Stimulated activated CD8-positive, alpha-beta memory T cell treated with anti-CD3 and anti-CD28 coated beads, Interleukin-15, amount 100 ng/mL, for 1 hour (primary cell): ENCODE measurements at regions not wholly inside any gene's neighbourhood (a gene's known extent, or its start where the extent isn't known, plus 50 kb on each side); places are given as distances from the start of the nearest gene placed in this dataset.

ENCODE experiments used
- DNase-seq: peaks from one replicate; pipeline ENCODE4 v3.0.0-alpha.2; 2020; ENCODE audit warnings: low read depth

DNA sequence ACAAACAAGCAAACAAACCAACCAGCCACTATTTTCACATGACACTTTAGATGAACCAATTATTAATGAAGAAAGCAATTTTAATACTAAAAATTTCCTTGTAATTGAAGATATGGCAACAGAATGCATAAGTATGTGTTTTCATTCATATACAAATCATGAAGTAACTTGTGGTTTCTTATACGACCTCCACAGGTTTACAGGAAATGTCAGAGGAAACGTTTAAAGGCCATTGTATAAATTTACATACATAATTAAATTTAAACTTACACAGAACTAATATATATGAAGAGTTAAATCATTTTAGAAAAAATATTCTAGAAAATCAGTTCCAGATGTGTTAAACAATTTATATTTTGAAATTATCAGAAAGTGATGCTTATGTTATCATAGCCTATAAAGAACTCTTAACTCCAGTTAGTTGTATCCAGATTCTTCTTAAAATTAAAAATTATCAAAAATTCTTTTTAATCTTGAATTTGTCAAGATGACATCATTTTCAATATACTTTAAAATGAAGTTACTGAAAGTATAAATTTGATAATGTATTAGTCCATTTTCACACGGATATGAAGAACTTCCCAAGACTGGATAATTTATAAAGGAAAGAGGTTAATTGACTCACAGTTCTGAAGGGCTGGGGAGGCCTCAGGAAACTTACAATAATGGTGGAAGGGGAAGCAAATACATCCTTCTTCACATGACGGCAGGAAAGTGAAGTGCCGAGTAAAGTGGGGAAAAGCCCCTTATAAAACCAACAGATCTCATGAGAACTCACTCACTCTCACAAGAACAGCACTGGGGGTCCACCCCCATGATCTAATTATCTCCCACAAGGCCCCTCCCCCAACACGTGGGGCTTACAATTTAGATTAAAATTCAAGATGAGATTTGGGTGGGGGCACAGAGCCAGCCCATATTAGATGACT is 192.0 kb downstream of the PIK3R1 start:
- no peak for DNase-seq

DNA sequence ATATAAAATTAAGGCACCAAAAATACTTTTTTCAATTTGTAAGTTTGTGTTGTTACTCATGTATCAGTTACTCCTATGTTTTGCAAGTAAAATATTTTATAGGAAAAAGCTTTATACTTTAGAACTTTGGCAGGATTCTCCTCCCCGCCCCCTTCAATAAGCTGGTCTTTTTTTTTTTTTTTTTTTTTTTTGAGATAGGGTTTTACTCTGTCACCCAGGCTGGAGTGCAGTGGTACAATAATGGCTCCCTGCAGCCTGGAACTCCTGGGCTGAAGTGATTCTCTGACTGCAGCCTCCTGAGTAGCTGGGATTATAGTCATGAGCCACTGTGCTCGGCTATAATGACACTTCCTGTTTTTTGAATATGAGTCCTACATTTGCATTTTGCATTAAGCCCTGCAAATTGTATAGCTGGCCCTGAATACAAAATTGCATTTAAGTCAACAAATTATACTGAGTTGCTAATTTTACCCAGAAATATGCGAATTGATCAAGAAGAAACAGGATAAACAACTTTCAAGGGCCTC is 192.9 kb downstream of the PIK3R1 start:
- DNase-seq, result no peak

DNA sequence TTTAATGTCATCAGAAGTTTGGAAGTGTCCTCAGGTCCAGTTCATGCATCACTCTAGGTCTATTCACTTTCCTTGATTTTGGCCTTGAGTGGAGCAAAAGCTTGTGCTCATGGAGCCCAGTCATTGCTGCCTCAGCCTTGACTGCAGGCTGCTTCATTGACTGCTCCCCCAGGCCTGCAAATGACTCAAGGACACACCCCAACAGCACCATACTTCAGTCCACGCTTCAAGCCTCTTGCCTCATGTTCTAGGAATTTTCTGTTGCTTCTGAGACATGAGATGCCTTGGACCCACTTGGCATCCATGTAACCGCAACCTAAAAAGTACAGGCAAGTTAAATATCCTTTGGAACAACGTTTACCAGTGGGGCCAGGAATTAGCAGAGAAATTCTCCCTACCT is 193.7 kb downstream of the PIK3R1 start:
- DNase-seq, result no peak

DNA sequence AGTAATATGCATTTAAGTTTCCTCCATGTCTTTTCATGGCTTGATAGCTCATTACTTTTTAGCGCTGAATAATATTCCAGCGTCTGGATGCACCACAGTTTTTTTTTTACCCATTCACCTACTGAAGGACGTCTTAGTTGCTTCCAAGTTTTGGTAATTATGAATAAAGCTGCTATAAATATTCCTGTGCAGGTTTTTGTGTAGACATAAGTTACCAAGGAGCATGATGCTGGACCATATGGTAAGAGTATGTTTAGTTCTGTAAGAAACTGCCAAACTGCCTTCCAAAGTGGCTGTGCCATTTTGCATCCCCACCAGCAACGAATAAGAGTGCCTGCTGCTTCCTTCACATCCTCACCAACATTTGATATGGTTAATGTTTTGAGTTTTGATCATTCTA is 195.6 kb downstream of the PIK3R1 start:
- no peak for DNase-seq

DNA sequence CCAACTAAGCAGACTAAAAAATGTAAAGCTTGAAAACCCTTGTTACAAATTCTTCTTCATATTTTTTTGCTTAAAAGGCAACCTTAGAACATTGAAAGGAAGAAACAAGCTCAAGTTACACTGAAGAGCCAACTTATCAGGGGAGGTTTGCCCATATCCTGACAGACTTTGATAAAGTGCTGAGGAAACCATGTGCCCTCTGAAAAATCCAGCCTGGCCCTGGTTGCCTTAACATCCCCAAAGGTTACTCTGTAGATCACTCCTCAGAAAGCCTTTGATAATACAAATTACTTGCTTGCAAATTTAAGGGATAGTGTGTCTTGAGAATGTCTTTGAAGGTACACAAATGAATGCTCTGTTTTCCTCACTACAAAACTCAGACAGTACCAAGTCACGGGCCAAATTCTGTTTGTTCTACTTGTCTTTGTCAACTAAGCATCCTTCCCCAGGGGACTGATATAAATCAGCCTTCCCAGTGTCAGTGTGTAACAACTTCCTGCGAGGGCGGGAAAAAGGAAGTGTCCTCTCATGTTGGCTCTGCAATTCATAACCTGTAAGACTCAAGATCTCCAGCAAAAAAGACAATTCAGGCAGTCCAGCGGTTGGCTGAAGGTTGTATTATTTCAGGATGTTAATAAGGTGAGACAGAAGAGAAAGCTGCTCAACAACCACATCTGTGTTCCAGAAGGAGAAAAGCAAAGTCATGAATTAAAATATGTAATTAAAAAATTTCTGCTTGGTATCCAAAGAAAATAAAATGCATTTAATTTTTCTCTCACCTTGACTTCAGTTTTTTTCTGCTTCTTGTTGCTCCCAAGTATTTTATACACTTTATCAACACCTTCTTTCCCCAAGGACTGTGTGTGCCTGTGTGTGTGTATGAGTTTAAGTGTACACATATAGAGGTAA is 199.9 kb downstream of the PIK3R1 start:
- no peak for DNase-seq

DNA sequence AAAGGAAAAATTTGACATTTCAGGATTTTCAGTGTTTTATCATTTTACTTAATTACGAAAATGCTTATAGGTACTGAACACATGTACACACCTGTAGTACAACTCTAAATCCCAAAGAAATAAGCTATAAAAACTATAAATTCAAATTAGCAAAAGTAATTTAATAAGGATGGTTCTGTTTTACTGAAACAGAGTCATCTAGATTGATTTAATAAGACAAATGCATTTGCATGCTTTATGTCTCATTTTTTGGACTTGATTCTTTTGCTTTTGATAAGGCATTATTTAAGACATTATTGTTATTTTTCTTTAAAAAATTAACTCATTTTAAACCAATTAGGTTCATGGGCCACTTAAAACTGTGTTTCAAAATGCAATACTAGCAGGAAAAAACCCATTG is 201.2 kb downstream of the PIK3R1 start:
- DNase-seq, result no peak

DNA sequence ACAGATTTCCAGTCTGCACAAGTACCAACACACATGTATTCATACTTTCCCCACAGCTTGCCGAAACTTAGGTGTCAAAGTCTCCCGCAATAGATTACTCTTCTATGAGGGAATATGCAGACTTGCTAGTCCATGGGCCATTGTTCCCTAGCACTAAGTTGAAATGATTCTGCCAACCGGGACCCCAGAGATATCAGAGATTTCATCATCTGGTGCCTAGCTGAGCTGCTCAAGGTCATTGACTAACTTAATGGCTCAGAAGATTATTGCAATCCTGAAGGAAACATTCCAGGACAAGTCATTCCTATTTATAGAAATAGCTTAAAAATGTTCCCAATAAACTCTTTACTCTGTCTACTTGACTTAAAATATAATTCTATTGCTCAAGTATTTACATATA is 202.6 kb downstream of the PIK3R1 start:
- no peak for DNase-seq

DNA sequence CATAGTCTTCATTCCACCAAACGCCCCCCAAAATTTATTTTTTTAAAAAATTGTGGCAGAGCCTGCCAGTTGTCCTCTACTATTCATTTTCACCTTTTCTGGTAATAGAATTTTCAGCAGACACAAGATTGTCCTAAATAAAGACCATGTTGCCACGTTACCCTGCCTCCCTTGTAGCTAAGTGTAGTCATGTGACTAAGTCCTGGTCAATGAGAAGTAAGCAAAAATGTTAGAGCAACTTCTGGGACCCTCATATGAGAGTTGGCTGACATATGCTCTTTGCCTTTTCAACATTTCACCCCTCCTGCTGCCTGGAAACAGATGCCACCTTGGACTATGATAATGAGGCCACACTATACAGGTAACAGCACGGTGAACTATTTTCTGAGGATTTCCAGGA is 203.1 kb downstream of the PIK3R1 start:
- no peak for DNase-seq

DNA sequence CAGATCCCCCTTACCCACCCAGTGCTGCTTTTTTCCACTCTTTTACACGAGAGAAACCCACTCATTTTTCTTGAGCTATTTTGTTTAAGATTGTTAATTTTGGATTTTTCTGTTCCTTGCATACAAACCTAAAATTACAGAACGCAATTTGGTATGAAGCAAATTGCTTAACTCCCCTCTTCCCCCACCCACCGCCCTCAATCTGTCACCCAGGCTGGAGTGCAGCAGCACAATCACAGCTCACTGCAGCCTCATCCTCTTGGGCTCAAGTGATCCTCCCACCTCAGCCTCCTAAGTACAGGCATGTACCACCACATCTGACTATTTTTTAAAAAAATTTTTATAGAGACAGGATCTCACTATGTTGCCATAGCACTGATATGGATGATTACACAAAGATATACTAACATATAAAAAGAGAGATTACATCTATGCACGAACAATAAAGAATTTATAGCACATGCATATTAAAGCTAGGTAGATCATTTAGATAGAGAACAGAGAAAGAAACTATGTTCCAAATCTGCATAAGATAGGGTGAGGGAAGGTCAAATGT is 203.6 kb downstream of the PIK3R1 start:
- no peak for DNase-seq

DNA sequence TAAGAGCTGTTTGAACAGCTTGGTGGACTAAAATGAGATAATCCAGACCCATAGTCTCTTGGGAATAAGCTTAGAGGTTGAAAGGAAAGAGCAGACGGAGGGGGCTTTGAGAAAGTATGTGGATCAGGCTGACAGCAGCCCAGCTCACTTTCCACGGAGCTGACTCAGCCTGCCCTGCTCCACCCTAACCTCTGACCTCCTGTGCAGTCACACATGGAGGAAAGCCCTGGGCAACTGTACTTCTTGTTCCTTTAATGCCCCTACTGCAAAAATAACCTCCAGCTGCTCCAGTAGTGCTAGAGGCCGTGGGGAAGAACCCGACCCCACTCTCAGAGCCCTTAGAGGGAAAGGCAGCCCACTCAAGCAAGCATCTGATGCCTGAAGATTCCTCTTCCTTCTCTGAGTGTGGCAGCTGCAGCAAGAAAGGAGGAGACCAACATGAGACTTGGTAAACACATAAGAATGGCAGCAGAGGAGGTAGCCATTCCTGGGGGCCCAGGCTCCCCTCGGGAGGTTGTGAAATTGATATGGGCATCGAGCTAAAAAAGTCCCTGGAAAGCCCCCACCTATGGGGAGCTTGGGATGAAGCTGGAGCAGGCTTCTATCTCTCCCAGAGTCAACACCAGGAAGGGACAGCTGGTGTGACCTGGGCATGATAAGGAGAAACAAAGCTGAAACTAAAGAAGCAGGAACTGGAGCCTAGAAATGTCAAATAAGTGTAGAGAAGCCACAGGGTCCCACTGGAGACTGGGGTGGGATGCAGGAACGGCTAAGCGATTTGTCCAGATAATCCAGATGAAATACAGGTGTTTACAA is 204.3 kb downstream of the PIK3R1 start:
- DNase-seq, result no peak

DNA sequence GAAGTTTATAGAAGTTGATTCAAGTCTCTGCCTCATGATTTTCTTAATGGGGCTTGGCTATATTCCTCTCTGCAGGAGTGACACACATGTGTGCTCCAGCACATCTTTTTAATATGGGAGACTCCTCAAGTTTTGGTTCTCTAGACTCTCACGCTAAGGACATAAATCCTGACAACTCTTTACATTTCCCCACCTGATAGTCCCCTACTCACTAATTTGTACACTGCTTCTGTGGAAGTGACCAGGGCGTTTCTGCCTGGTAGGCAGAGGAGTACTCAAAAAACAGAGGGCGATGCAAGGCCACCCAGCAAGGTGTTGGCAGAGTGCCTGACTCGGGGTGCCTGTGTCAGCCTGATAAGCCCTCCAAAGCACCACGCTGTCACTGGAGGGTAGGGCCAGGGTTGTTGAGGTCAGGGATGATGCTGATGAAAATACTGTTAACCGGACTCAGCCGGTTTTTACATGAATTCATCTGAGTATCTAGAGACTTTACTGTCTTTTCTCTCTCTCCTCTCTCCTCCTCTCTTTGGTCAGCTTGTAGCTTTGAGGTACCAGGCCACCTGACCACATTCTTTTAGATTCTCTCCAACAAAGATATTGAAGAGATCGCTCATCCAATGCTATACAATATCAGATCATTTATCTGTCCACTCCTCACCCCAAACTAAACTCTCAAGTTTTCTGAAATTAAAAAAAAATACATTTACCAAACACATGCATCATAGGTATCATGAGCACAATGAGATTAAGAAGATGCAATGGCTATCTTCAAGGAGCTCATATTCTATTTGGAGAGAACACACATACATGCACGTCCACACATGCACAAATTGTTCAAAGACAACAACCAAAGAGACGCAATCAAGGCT is 205.2 kb downstream of the PIK3R1 start:
- DNase-seq, result no peak

DNA sequence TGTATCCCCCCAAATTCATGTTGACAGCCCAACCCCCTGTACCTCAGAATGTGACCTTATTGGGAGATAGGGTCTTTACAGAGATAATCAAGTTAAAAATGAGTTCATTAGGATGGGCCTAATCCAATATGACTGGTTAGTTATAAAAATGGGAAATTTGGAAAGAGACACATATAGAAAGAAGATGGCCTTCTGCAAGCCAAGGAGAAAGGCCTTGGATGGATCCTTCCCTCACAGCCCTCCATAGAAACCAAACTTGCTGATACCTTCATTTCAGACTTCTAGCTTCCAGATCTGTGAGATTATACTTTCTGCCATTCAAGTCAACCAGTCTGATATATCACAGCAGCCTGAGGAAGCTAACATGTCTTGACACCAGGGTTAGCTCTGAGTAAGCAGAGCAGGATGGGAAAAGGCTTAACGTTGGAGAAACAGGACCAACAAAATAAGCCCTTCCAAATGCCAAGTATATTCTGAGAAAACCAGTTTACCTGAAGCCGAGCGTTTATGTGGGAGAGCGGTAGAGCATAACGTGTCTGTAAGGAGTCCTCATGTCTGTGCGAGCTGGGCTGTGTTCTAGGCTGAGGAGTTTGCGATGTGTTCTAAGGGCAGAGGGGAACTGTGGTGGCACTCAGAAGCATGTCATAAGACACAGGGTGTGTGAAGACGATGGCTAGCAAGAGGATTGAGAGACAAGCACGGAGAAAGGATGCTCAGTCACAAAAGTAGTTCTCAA is 206.1 kb downstream of the PIK3R1 start:
- DNase-seq, result no peak

DNA sequence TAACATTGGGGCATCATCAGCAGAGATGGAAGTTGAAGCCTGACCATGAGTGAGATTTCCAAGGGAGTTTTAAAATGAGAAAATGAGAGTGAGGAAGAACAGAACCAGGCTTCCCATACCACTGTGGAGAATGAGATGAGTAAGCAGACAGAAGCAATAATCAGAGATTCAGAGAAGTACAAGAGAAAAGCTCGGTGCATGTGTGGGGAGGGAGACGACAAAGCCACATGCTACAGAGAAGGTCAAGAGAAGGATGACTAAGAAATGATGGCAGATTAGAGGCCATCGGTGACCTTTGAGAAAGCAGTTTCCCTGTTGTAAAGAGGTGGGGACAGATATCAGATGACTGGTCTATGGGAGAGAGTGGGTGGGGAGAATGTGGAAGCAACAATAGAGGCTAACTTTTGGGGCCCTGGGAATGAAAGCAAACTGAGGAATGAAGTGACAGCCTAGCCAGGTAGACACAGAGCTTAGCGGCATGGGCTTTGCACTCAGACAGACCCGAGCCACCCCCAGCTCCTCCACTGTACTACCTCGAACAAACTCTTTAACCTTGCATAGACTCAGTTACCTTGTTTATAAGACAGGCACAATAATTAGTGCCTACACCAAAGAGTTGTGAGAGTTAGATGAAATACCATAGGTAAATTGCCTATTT is 207.7 kb downstream of the PIK3R1 start:
- DNase-seq, result no peak

DNA sequence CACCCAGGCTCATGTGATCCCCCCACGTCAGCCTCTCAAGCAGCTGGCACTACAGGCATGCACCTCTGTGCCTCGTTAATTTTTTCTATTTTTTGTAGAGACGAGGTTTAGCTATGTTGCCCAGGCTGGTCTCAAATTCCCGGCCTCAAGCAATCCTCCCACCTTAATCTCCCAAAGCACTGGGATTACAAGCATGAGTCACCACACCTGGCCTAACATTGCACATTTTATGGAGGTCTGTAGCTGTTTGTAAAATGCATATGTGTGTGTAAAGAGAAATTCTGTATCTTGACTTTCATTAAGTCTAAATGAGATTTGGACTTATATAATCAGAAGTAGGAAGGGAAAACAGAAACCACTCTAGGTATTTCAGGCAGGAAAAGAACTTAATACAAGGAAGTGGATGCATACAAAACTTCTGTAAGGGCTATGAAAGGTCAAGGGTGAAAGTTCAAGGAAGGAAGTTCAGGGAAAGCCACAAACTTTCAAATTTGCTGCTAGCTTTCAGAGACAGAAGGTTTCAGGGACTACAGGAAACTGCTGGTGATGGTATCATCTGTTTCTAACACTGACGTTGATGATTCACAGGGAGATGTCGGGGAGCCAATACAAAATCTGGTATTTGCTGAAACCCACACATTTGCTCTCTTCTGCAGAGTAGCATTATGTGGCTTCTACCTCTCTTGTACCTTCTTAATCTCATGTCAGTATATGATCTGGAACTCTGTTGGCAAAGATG is 209.4 kb downstream of the PIK3R1 start:
- DNase-seq, result no peak

DNA sequence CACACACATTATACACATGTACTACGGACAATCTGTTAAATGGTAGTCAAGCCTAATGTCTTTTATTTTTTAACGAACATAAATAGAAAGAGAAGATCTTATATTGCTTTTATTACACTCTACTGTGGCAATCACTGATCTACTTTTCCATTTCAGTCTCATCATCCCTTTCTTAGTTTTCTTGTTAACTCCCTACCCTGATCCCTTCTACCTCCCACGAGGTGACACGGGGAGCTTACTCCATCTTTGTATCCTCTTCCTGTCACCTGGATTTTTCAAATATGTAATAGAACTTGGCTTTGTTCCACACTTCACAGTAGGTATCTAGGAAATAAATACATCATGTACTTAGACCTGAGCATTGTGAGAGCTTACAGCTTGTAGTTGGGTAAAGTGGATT is 211.0 kb downstream of the PIK3R1 start:
- no peak for DNase-seq

DNA sequence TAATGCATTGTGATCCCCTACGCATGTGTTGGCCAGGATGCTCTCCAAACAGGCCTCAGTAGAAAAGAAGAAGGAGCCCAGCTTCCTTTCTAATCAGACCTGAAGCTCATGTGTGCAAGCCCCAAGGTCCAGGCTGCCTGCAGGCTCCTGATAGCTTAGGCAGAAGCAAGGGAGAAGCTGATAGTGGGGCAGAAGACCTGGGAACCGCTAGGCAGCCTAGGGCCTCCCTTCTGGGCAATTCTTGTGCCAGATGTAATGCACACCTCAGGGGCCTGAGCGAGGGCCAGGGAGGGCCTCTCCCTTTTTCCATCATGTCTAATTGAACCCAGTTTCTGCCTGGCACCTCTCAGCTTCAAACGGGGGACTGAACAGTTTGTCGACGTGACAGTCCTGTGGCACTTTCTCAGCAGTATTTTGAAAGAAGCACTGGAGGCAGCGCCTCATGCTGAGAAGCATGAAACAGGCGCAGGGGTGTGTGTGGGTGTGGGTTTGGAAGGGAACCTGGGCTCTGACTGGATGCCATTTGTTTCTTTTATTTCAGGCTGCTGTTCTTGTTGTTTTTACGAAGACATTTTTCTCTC is 212.8 kb downstream of the PIK3R1 start:
- DNase-seq, result no peak

DNA sequence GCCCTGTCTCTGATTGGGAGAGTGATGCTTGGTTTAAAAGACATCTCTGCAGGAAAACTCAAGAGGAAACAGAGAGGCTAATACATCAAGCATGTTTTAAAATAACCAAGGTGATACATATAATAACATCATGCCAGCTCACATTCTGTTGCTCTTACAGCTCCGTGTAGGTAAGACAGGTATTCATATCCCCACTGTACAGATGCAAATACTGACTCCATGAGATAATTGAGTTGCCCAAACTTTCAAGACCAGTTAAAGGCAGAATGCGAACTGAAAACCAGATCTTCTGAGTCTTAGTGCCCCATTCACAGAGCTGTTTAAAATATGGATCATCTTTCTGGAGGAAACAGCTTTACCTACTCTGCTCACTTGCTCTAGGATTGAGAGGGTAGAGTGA is 214.0 kb downstream of the PIK3R1 start:
- DNase-seq, result no peak

DNA sequence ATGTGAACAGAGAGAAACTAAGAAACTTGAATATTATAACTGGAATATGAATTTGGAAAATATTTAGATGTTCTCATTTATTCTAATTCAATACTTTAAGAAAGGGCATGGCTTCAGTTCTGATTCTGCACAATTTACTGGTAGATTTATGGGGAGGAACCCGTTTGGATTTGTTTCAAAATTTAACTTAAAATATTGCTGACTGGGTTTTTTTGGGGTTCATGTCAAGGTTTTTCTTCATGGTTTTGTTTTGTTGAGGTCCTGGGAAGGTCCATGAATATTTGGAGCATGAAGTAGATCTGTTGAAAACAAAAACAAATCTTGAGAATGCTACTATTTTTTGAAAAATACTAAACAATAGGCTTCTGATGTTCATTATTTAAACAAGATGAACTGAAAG is 214.7 kb downstream of the PIK3R1 start:
- DNase-seq, result no peak
